ENCODE measurements at regions not wholly inside any gene's neighbourhood (a gene's known extent, or its start where the extent isn't known, plus 50 kb on each side); places are given as distances from the start of the nearest gene placed in this dataset.

- TF ChIP-seq CTCF (IDR thresholded peaks at IDR 0.05) (no peak), POLR2A (IDR thresholded peaks at IDR 0.05) (no peak)
Measured at GRCh38 chr14:84432676-84433075, 1097.3 kb upstream of the FLRT2 start.

Measured in sigmoid colon (tissue), 3 donors.